GM12865 (cell line): ENCODE measurements at regions not wholly inside any gene's neighbourhood (a gene's known extent, or its start where the extent isn't known, plus 50 kb on each side); places are given as distances from the start of the nearest gene placed in this dataset.

Source experiments
- DNase-seq: peaks from one replicate; pipeline ENCODE4 v3.0.0; 2010; ENCODE audit warnings: low read depth
- H3K4me3 ChIP-seq: 2 replicates; pipeline ENCODE4 v1.5.1; 2011; ENCODE audit warnings: mild to moderate bottlenecking, low read depth, low read length, control low read depth
- CTCF ChIP-seq: IDR thresholded peaks from 2 replicates; pipeline ENCODE4 v1.5.1; 2011; ENCODE audit warnings: low read length, control low read depth, low read depth, inconsistent platforms; ENCODE audit not compliant: insufficient read depth; ENCODE audit errors: missing control alignments

- no peak for TF ChIP-seq CTCF
These were observed 218.5 kb upstream of the AFF2 start for GRCh38 chrX:148281920-148282319.

GRCh38 chrX:148282504-148282903, 217.9 kb upstream of the AFF2 start:
- TF ChIP-seq CTCF = no peak
- no peak overlapping the region for H3K4me3 ChIP-seq

More at GRCh38 chrX:148281920-148282319, 218.5 kb upstream of the AFF2 start:
- no peak for DNase-seq
- no peak overlapping the region for H3K4me3 ChIP-seq

GRCh38 chrX:148284056-148284455, 216.4 kb upstream of the AFF2 start:
- no peak for DNase-seq
- no peak overlapping the region for H3K4me3 ChIP-seq
- no peak for TF ChIP-seq CTCF

More at GRCh38 chrX:148282504-148282903, 217.9 kb upstream of the AFF2 start:
- DNase-seq = no peak

GRCh38 chrX:148284821-148285220, 215.6 kb upstream of the AFF2 start:
- no peak for DNase-seq
- TF ChIP-seq CTCF = no peak
- no peak overlapping the region for H3K4me3 ChIP-seq

GRCh38 chrX:148288451-148288850, 212.0 kb upstream of the AFF2 start:
- TF ChIP-seq CTCF = no peak
- no peak for DNase-seq

GRCh38 chrX:148290041-148290440, 210.4 kb upstream of the AFF2 start:
- no peak for DNase-seq
- no peak for TF ChIP-seq CTCF
- H3K4me3 ChIP-seq = no peak overlapping the region

More at GRCh38 chrX:148288451-148288850, 212.0 kb upstream of the AFF2 start:
- no peak overlapping the region for H3K4me3 ChIP-seq

GRCh38 chrX:148290931-148291330, 209.5 kb upstream of the AFF2 start:
- H3K4me3 ChIP-seq = no peak overlapping the region
- no peak for DNase-seq
- no peak for TF ChIP-seq CTCF
